IMR-90 (cell line): ENCODE measurements at regions not wholly inside any gene's neighbourhood (a gene's known extent, or its start where the extent isn't known, plus 50 kb on each side); places are given as distances from the start of the nearest gene placed in this dataset.

Source experiments
- ATAC-seq: fragments of 200-7000 bp; cut with Tn5 transposase; 2 replicates; pipeline ENCODE4 v1.9.1; 2020; ENCODE audit warnings: low read depth, mild to moderate bottlenecking, moderate library complexity
- BruUV-seq: library from RNA; stranded (reverse); fragments of 400-500 nt; replicated peaks from 2 replicates; lab custom pipeline; 2021; lab: Mats Ljungman, UMichigan
- CTCF ChIA-PET: fragments of 300-600 bp; formaldehyde crosslinking; extraction: SDS; loops from one replicate; lab custom pipeline; 2021; ENCODE audit warnings: antibody characterized with exemption; lab: Yijun Ruan, JAX
- POLR2A ChIA-PET: fragments of 300-600 bp; sonication (Branson Sonifier 250); formaldehyde crosslinking; loops from one replicate; lab custom pipeline; 2022; ENCODE audit warnings: antibody characterized with exemption; ENCODE audit not compliant: unreplicated experiment; lab: Charles Lee
- DNase-seq: peaks from one replicate; pipeline ENCODE4 v3.0.0; 2013
- H2AFZ ChIP-seq: replicated peaks from 2 replicates; pipeline ENCODE3; 2013; ENCODE audit warnings: low read length, mild to moderate bottlenecking; ENCODE audit not compliant: poor library complexity
- H2AK5ac ChIP-seq: 2 replicates; pipeline ENCODE4 v1.6.1; 2013; ENCODE audit warnings: low read depth, low read length, inconsistent platforms
- H2AK9ac ChIP-seq: replicated peaks from 2 replicates; pipeline ENCODE3; 2013; ENCODE audit warnings: mild to moderate bottlenecking, low read depth, low read length, moderate library complexity; ENCODE audit not compliant: poor library complexity
- H2BK120ac ChIP-seq: 2 replicates; pipeline ENCODE4 v1.6.1; 2013; ENCODE audit warnings: low read depth, low read length, inconsistent platforms
- H2BK15ac ChIP-seq: 3 replicates; pipeline ENCODE4 v1.6.1; 2013; ENCODE audit warnings: low read depth, low read length, inconsistent platforms
- H2BK20ac ChIP-seq: 2 replicates; pipeline ENCODE4 v1.6.1; 2013; ENCODE audit warnings: low read depth, mild to moderate bottlenecking, inconsistent platforms, low read length, moderate library complexity
- H2BK5ac ChIP-seq: 2 replicates; pipeline ENCODE4 v1.6.1; 2013; ENCODE audit warnings: mild to moderate bottlenecking, low read depth, low read length, inconsistent platforms; ENCODE audit not compliant: poor library complexity, severe bottlenecking
- H3K14ac ChIP-seq: replicated peaks from 2 replicates; pipeline ENCODE4 v1.6.1; 2013; ENCODE audit warnings: low read depth, low read length, inconsistent platforms
- H3K18ac ChIP-seq: 2 replicates; pipeline ENCODE4 v1.6.1; 2013; ENCODE audit warnings: low read depth, low read length, control low read depth
- H3K23ac ChIP-seq: 2 replicates; pipeline ENCODE4 v1.6.1; 2013; ENCODE audit warnings: low read depth, low read length, inconsistent platforms
- H3K27ac ChIP-seq: 2 replicates; pipeline ENCODE4 v1.5.1; 2013; ENCODE audit warnings: mild to moderate bottlenecking, control low read depth, low read length; ENCODE audit not compliant: insufficient read depth
- H3K27me3 ChIP-seq: 2 replicates; pipeline ENCODE4 v1.6.1; 2013; ENCODE audit warnings: low read length; ENCODE audit not compliant: control insufficient read depth, insufficient read depth
- H3K36me3 ChIP-seq: 2 replicates; pipeline ENCODE4 v1.6.1; 2013; ENCODE audit warnings: low read length, mixed read lengths; ENCODE audit not compliant: control insufficient read depth, insufficient read depth
- H3K4ac ChIP-seq: 2 replicates; pipeline ENCODE4 v1.6.1; 2013; ENCODE audit warnings: low read depth, low read length, inconsistent platforms
- H3K4me1 ChIP-seq: 2 replicates; pipeline ENCODE4 v1.6.1; 2013; ENCODE audit warnings: low read length, mixed read lengths; ENCODE audit not compliant: control insufficient read depth, insufficient read depth
- H3K4me2 ChIP-seq: 2 replicates; pipeline ENCODE4 v1.6.1; 2013; ENCODE audit warnings: low read depth, mild to moderate bottlenecking, control low read depth, low read length, moderate library complexity
- H3K4me3 ChIP-seq: 2 replicates; pipeline ENCODE4 v1.5.1; 2013; ENCODE audit warnings: low read depth, mild to moderate bottlenecking, control low read depth, low read length, moderate library complexity; ENCODE audit not compliant: insufficient read depth
- H3K56ac ChIP-seq: 2 replicates; pipeline ENCODE4 v1.6.1; 2013; ENCODE audit warnings: low read length, inconsistent platforms; ENCODE audit not compliant: insufficient read depth; ENCODE audit errors: extremely low read depth
- H3K79me1 ChIP-seq, 2 experiments: 2 replicates each; pipeline ENCODE4 v1.6.1; 2013; ENCODE audit warnings: low read length in 2 of 2, inconsistent platforms in 1 of 2, low read depth in 1 of 2
- H3K9ac ChIP-seq: 2 replicates; pipeline ENCODE4 v1.6.1; 2013; ENCODE audit warnings: low read depth, low read length, control low read depth
- H3K9me1 ChIP-seq: 2 replicates; pipeline ENCODE4 v1.6.1; 2013; ENCODE audit warnings: low read length, inconsistent platforms; ENCODE audit not compliant: insufficient read depth
- H3K9me3 ChIP-seq: 2 replicates; pipeline ENCODE4 v1.6.1; 2013; ENCODE audit warnings: low read length; ENCODE audit not compliant: control insufficient read depth, insufficient read depth
- H4K20me1 ChIP-seq: 2 replicates; pipeline ENCODE4 v1.6.1; 2013; ENCODE audit warnings: low read length, inconsistent platforms; ENCODE audit not compliant: insufficient read depth
- H4K5ac ChIP-seq: 2 replicates; pipeline ENCODE4 v1.6.1; 2013; ENCODE audit warnings: mild to moderate bottlenecking, low read depth, low read length, control low read depth
- H4K8ac ChIP-seq, 2 experiments: 2 replicates each; pipeline ENCODE4 v1.6.1; 2013; ENCODE audit warnings: low read depth in 2 of 2, low read length in 2 of 2, control low read depth in 1 of 2, inconsistent platforms in 1 of 2
- H4K91ac ChIP-seq: 2 replicates; pipeline ENCODE4 v1.6.1; 2013; ENCODE audit warnings: low read depth, low read length, inconsistent platforms; ENCODE audit not compliant: insufficient read depth
- BHLHE40 ChIP-seq: fragments of 150-350 bp; IDR thresholded peaks from 2 replicates; pipeline ENCODE4 v1.6.1; 2016; ENCODE audit warnings: mild to moderate bottlenecking, low read depth, low read length
- CEBPB ChIP-seq: IDR thresholded peaks from 2 replicates; pipeline ENCODE4 v1.6.1; 2012; ENCODE audit warnings: low read depth, low read length, improper control_type of control experiment
- CHD1 ChIP-seq: IDR thresholded peaks from 2 replicates; pipeline ENCODE4 v1.6.1; 2012; ENCODE audit warnings: low read depth, low read length, improper control_type of control experiment
- FOS ChIP-seq: fragments of 150-350 bp; IDR thresholded peaks from 2 replicates; pipeline ENCODE4 v1.6.1; 2016; ENCODE audit warnings: low read depth, low read length
- MAFK ChIP-seq: IDR thresholded peaks from 2 replicates; pipeline ENCODE4 v1.6.1; 2012; ENCODE audit warnings: low read depth, low read length, improper control_type of control experiment
- MAZ ChIP-seq: IDR thresholded peaks from 2 replicates; pipeline ENCODE4 v1.6.1; 2012; ENCODE audit warnings: low read depth, mild to moderate bottlenecking, low read length, improper control_type of control experiment, moderate library complexity, borderline replicate concordance
- MXI1 ChIP-seq: IDR thresholded peaks from 2 replicates; pipeline ENCODE4 v1.6.1; 2012; ENCODE audit warnings: low read depth, mild to moderate bottlenecking, low read length, moderate library complexity, borderline replicate concordance
- NFE2L2 ChIP-seq: fragments of 150-350 bp; IDR thresholded peaks from 2 replicates; pipeline ENCODE4 v1.6.1; 2016; ENCODE audit warnings: low read depth, mild to moderate bottlenecking, low read length
- POLR2A ChIP-seq: IDR thresholded peaks from 2 replicates; pipeline ENCODE4 v1.6.1; 2012; ENCODE audit warnings: mild to moderate bottlenecking, low read depth, low read length
- RAD21 ChIP-seq: IDR thresholded peaks from 2 replicates; pipeline ENCODE4 v1.6.1; 2012; ENCODE audit warnings: low read length, improper control_type of control experiment
- RCOR1 ChIP-seq: IDR thresholded peaks from 2 replicates; pipeline ENCODE4 v1.6.1; 2012; ENCODE audit warnings: mild to moderate bottlenecking, low read length, improper control_type of control experiment; ENCODE audit not compliant: insufficient replicate concordance
- RFX5 ChIP-seq: IDR thresholded peaks from 2 replicates; pipeline ENCODE4 v1.8.0; 2012; ENCODE audit warnings: low read depth, mild to moderate bottlenecking, low read length, moderate library complexity
- SMC3 ChIP-seq: fragments of 150-350 bp; IDR thresholded peaks from 2 replicates; pipeline ENCODE4 v1.6.1; 2016; ENCODE audit warnings: low read depth, mild to moderate bottlenecking, antibody characterized with exemption, low read length, moderate library complexity
- WGBS, 2 experiments: methylation state at CpG; one replicate each; pipeline versions ENCODE4 v1.1.5 to v1.1.7; 2013; ENCODE audit warnings: missing lambda C conversion rate in 2 of 2; ENCODE audit not compliant: insufficient read length in 1 of 2; ENCODE audit errors: extremely low coverage in 2 of 2; 5-methylcytosine and 5-hydroxymethylcytosine counted together
- dilution Hi-C: fragments of 300-500 bp; cut with HindIII; formaldehyde crosslinking; loops from one replicate; pipeline ENCODE4 v1.14.3; 2018; ENCODE audit warnings: low sequenced_read_pairs; ENCODE audit not compliant: unreplicated experiment
- in situ Hi-C: fragments of 300-500 bp; cut with MboI; formaldehyde crosslinking; loops from 3 replicates; pipeline ENCODE4 v1.14.3; 2019; ENCODE audit warnings: low sequenced_read_pairs, inconsistent platforms, mixed read lengths
- intact Hi-C: fragments of 100-400 bp; cut with micrococcal nuclease; formaldehyde crosslinking; loops from 2 replicates; pipeline ENCODE4 v1.10.0; 2022
- TF ChIP-seq, protein P1 (sequence below): fragments of 150-350 bp; IDR thresholded peaks from 2 replicates; pipeline ENCODE4 v1.6.1; 2016; ENCODE audit warnings: low read depth, mild to moderate bottlenecking, low read length, moderate library complexity, borderline replicate concordance
- TF ChIP-seq, protein P2 (sequence below): fragments of 150-350 bp; IDR thresholded peaks from 2 replicates; pipeline ENCODE4 v1.6.1; 2017; ENCODE audit warnings: mild to moderate bottlenecking, antibody characterized with exemption, low read length, low read depth
- TF ChIP-seq, protein P3 (sequence below): conservative IDR thresholded peaks from 2 replicates; pipeline ENCODE4 v1.5.1; 2012; ENCODE audit warnings: mild to moderate bottlenecking, low read depth, low read length, improper control_type of control experiment

DNA sequence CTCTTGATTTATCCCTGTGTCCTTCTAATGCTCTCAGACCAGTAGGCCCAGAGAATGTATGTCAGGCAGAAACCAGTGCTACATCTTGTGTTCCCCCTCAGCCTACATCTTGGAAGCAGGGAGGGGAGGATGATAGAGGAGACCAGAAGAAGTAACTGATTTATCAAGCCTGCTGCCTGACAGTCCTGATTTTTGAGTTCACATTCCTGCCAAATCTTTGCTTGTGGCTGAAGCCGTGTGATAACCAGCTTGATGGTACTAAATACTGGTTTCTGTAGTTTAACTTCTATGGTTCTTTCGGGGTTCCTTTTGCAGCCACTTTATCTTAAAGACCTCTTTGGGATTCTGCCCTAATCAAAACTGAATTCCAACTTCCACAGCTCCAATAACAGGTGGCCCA lies 59.7 kb upstream of the WDR26 start:
- Histone ChIP-seq H2BK15ac (no peak overlapping the region), H3K4me1 (peaks cover 18% of the 10 kb centered on the region), H3K23ac (no peak overlapping the region), H3K9me1 (peaks cover 12% of the 10 kb centered on the region), H2AK9ac (no peak overlapping the region), H3K9me3 (0 out of 2 replicates have a peak, but pooled peaks cover 3% of the 10 kb centered on the region), H2AFZ (no peak overlapping the region), H3K27ac (no peak overlapping the region), H3K4me3 (no peak overlapping the region), H3K56ac (no peak overlapping the region), H2BK5ac (no peak overlapping the region), H4K20me1 (no peaks in the 10 kb centered on the region), H3K27me3 (no peaks in the 10 kb centered on the region), H3K18ac (no peak overlapping the region), H3K79me1 (no peaks in the 10 kb centered on the region), H4K5ac (no peak overlapping the region), H2BK20ac (no peak overlapping the region), H4K91ac (no peak overlapping the region), H3K36me3 (no peaks in the 10 kb centered on the region), H4K8ac (no peak overlapping the region; a peak in 1 of 4 replicates), H3K4me2 (no peak overlapping the region), H2AK5ac (peak overlapping the region; percentile 35; the same call in 1 of the 2 replicates), H3K14ac (no peak overlapping the region), H3K4ac (no peak overlapping the region), H3K9ac (no peak overlapping the region), H2BK120ac (no peak overlapping the region)
- CTCF ChIA-PET, result no interaction called here
- intact Hi-C loops, result no loop called here
- in situ Hi-C loops, result loop anchor here (25.0 kb wide), 1 partner anchor 918 kb away; no protein-coding TSS in a partner anchor
- no peak for TF ChIP-seq RAD21
- TF ChIP-seq CHD1, result no peak
- no peak for TF ChIP-seq NFE2L2
- TF ChIP-seq, protein P1, sequence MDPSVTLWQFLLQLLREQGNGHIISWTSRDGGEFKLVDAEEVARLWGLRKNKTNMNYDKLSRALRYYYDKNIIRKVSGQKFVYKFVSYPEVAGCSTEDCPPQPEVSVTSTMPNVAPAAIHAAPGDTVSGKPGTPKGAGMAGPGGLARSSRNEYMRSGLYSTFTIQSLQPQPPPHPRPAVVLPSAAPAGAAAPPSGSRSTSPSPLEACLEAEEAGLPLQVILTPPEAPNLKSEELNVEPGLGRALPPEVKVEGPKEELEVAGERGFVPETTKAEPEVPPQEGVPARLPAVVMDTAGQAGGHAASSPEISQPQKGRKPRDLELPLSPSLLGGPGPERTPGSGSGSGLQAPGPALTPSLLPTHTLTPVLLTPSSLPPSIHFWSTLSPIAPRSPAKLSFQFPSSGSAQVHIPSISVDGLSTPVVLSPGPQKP, result no peak
- TF ChIP-seq RFX5, result no peak
- no peak for TF ChIP-seq RCOR1
- TF ChIP-seq, protein P2, sequence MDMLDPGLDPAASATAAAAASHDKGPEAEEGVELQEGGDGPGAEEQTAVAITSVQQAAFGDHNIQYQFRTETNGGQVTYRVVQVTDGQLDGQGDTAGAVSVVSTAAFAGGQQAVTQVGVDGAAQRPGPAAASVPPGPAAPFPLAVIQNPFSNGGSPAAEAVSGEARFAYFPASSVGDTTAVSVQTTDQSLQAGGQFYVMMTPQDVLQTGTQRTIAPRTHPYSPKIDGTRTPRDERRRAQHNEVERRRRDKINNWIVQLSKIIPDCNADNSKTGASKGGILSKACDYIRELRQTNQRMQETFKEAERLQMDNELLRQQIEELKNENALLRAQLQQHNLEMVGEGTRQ, result no peak
- no peak for TF ChIP-seq BHLHE40
- TF ChIP-seq, protein P3, sequence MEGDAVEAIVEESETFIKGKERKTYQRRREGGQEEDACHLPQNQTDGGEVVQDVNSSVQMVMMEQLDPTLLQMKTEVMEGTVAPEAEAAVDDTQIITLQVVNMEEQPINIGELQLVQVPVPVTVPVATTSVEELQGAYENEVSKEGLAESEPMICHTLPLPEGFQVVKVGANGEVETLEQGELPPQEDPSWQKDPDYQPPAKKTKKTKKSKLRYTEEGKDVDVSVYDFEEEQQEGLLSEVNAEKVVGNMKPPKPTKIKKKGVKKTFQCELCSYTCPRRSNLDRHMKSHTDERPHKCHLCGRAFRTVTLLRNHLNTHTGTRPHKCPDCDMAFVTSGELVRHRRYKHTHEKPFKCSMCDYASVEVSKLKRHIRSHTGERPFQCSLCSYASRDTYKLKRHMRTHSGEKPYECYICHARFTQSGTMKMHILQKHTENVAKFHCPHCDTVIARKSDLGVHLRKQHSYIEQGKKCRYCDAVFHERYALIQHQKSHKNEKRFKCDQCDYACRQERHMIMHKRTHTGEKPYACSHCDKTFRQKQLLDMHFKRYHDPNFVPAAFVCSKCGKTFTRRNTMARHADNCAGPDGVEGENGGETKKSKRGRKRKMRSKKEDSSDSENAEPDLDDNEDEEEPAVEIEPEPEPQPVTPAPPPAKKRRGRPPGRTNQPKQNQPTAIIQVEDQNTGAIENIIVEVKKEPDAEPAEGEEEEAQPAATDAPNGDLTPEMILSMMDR, result no peak
- TF ChIP-seq POLR2A, result no peak
- TF ChIP-seq FOS, result no peak
- no peak for TF ChIP-seq MAFK
- TF ChIP-seq MAZ, result no peak
- TF ChIP-seq CEBPB, result no peak
- TF ChIP-seq MXI1, result no peak
- TF ChIP-seq SMC3, result no peak
- DNase-seq (no peak), ATAC-seq (no peak)
- POLR2A ChIA-PET, result no interaction called here
- BruUV-seq, result no TSS peak
- WGBS, 2 experiments, result no CpG with 5 or more reads among the region's 2 CpGs
- dilution Hi-C loops, result no loop called here
